MM.1S (cell line): ENCODE measurements at regions not wholly inside any gene's neighbourhood (a gene's known extent, or its start where the extent isn't known, plus 50 kb on each side); places are given as distances from the start of the nearest gene placed in this dataset.

Source experiments
- DNase-seq: peaks from one replicate; pipeline ENCODE4 v3.0.0-alpha.2; 2015
- H2AFZ ChIP-seq: fragments of 300-600 bp; sonication (generic); 2 replicates; pipeline ENCODE4 v1.6.0; 2016; ENCODE audit warnings: antibody characterized with exemption, low read length
- H3F3A ChIP-seq: fragments of 300-600 bp; sonication (generic); 2 replicates; pipeline ENCODE4 v1.6.1; 2016; ENCODE audit warnings: mild to moderate bottlenecking, antibody characterized with exemption, low read length, moderate library complexity, mixed read lengths; ENCODE audit not compliant: insufficient read depth
- H3K27ac ChIP-seq: fragments of 300-600 bp; sonication (generic); 2 replicates; pipeline ENCODE4 v1.5.1; 2016; ENCODE audit warnings: mild to moderate bottlenecking, low read length
- H3K27me3 ChIP-seq: fragments of 300-600 bp; sonication (generic); replicated peaks from 2 replicates; pipeline ENCODE4 v1.6.0; 2016; ENCODE audit warnings: low read length; ENCODE audit not compliant: insufficient read depth
- H3K36me3 ChIP-seq: fragments of 300-600 bp; sonication (generic); replicated peaks from 2 replicates; pipeline ENCODE4 v1.6.1; 2016; ENCODE audit warnings: mild to moderate bottlenecking, low read length, mixed read lengths; ENCODE audit not compliant: insufficient read depth
- H3K4me1 ChIP-seq: fragments of 300-600 bp; sonication (generic); 2 replicates; pipeline ENCODE4 v1.6.1; 2016; ENCODE audit warnings: low read length, mixed read lengths
- H3K4me2 ChIP-seq: fragments of 300-600 bp; sonication (generic); 2 replicates; pipeline ENCODE4 v1.6.0; 2016; ENCODE audit warnings: low read depth, low read length
- H3K4me3 ChIP-seq: fragments of 300-600 bp; sonication (generic); 2 replicates; pipeline ENCODE4 v1.5.1; 2016; ENCODE audit warnings: low read length, mixed read lengths
- H3K79me2 ChIP-seq: fragments of 300-600 bp; sonication (generic); 2 replicates; pipeline ENCODE4 v1.6.1; 2016; ENCODE audit warnings: mixed run types, low read length, mixed read lengths
- H3K9ac ChIP-seq: fragments of 300-600 bp; sonication (generic); 2 replicates; pipeline ENCODE4 v1.6.1; 2016; ENCODE audit warnings: low read length, mixed read lengths
- H3K9me2 ChIP-seq: fragments of 300-600 bp; sonication (generic); replicated peaks from 2 replicates; pipeline ENCODE4 v1.6.1; 2016; ENCODE audit warnings: mild to moderate bottlenecking, low read length, mixed read lengths; ENCODE audit not compliant: insufficient read depth
- H3K9me3 ChIP-seq: fragments of 300-600 bp; sonication (generic); replicated peaks from 2 replicates; pipeline ENCODE4 v1.6.1; 2016; ENCODE audit warnings: mild to moderate bottlenecking, low read length, mixed read lengths; ENCODE audit not compliant: insufficient read depth
- H4K20me1 ChIP-seq: fragments of 300-600 bp; sonication (generic); 2 replicates; pipeline ENCODE4 v1.6.1; 2016; ENCODE audit warnings: mild to moderate bottlenecking, low read length, moderate library complexity, mixed read lengths; ENCODE audit not compliant: insufficient read depth
- CTCF ChIP-seq: fragments of 300-600 bp; sonication (generic); IDR thresholded peaks from 2 replicates; pipeline ENCODE4 v1.5.1; 2016; ENCODE audit warnings: antibody characterized with exemption, low read length, mixed read lengths
- EZH2 ChIP-seq: fragments of 300-600 bp; sonication (generic); optimal IDR thresholded peaks from 2 replicates; pipeline ENCODE3; 2017; ENCODE audit warnings: low read depth, mild to moderate bottlenecking, antibody characterized with exemption, low read length, mixed read lengths
- EZH2phosphoT487 ChIP-seq: fragments of 300-600 bp; sonication (generic); IDR thresholded peaks from 2 replicates; pipeline ENCODE4 v1.6.1; 2018; ENCODE audit warnings: antibody characterized with exemption, low read length

GRCh38 chr3:176275538-176275937 lies 921.7 kb downstream of the TBL1XR1 start:
- Histone ChIP-seq H2AFZ (no peak overlapping the region), H3K9ac (no peak overlapping the region), H3K79me2 (no peaks in the 10 kb centered on the region), H4K20me1 (no peaks in the 10 kb centered on the region), H3K9me3 (no peaks in the 10 kb centered on the region), H3K27ac (no peak overlapping the region), H3K4me1 (no peaks in the 10 kb centered on the region), H3K27me3 (no peaks in the 10 kb centered on the region), H3K36me3 (no peaks in the 10 kb centered on the region), H3K9me2 (no peaks in the 10 kb centered on the region), H3F3A (no peaks in the 10 kb centered on the region), H3K4me2 (no peak overlapping the region), H3K4me3 (no peak overlapping the region)
- TF ChIP-seq CTCF (no peak), EZH2 (no peak), EZH2phosphoT487 (no peak)
- no peak for DNase-seq

- no peak for TF ChIP-seq CTCF
- no peak for TF ChIP-seq EZH2
- no peak for TF ChIP-seq EZH2phosphoT487
- Histone ChIP-seq H3F3A (no peaks in the 10 kb centered on the region), H3K9me3 (no peaks in the 10 kb centered on the region), H3K36me3 (no peaks in the 10 kb centered on the region), H3K9me2 (no peaks in the 10 kb centered on the region), H4K20me1 (no peaks in the 10 kb centered on the region), H3K4me2 (no peak overlapping the region), H3K27ac (no peak overlapping the region), H3K4me1 (no peaks in the 10 kb centered on the region), H3K4me3 (no peak overlapping the region), H3K9ac (no peak overlapping the region), H3K79me2 (no peaks in the 10 kb centered on the region), H2AFZ (no peak overlapping the region), H3K27me3 (no peaks in the 10 kb centered on the region)
- DNase-seq: no peak
These were observed 922.2 kb downstream of the TBL1XR1 start for GRCh38 chr3:176275113-176275512.

DNA sequence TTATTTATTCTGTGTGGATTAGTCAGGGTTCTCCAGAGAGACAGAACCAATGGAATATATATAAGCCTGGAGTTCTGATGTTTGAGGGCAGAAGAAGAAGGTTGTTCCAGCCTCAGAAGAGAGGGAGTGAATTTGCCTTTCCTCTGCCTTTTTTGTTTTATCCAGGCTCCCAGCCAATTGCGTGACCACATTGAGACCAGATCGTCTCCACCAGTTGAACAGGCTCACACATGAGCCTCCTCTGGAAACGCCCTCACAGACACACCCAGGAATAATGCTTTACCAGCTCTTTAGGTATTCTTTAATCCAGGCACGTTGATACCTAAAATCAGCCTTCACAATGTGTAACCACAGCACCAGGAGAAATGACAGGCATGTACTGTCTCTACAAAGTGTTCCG lies 923.1 kb downstream of the TBL1XR1 start:
- H3K9me2 ChIP-seq: no peaks in the 10 kb centered on the region
- H3K4me1 ChIP-seq: no peaks in the 10 kb centered on the region
- no peaks in the 10 kb centered on the region for H3K79me2 ChIP-seq
- H3F3A ChIP-seq: no peaks in the 10 kb centered on the region
- no peaks in the 10 kb centered on the region for H4K20me1 ChIP-seq
- DNase-seq: no peak
- H3K4me2 ChIP-seq: no peak overlapping the region
- no peaks in the 10 kb centered on the region for H3K36me3 ChIP-seq
- no peak overlapping the region for H3K27ac ChIP-seq
- H3K4me3 ChIP-seq: no peak overlapping the region
- no peak overlapping the region for H3K9ac ChIP-seq
- TF ChIP-seq EZH2phosphoT487: no peak
- TF ChIP-seq EZH2: no peak
- no peak for TF ChIP-seq CTCF
- H3K27me3 ChIP-seq: no peaks in the 10 kb centered on the region
- H3K9me3 ChIP-seq: no peaks in the 10 kb centered on the region
- no peak overlapping the region for H2AFZ ChIP-seq
